ENCODE measurements at regions not wholly inside any gene's neighbourhood (a gene's known extent, or its start where the extent isn't known, plus 50 kb on each side); places are given as distances from the start of the nearest gene placed in this dataset.

DNA sequence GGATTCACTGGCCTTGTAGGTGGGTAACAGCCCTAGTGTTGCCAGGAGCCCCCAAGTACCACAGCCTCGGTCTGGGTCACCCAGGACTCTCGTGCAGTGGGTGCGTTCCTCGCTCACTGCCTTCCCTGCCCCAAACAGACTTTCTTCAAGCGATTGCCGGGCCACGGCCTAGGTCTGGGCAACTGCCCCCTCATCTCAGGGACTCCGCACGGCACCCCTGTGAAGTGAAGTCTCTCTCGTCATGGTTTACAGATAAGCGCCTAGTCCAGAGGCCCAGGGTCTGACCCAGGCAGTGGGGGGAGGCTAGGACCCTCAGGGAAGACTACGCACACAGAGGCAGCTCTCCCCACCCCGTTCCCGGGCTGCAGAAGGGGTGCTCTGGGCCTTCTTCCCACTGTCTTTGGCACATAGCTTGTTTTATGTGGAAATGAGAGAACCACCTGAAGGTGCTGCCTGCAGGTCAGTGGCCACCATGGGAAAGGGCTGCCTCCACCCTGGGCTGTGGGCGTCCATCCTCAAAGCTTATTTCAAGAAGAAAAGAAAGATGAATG is 220.8 kb downstream of the ERMARD start:
- no peak for DNase-seq

DNA sequence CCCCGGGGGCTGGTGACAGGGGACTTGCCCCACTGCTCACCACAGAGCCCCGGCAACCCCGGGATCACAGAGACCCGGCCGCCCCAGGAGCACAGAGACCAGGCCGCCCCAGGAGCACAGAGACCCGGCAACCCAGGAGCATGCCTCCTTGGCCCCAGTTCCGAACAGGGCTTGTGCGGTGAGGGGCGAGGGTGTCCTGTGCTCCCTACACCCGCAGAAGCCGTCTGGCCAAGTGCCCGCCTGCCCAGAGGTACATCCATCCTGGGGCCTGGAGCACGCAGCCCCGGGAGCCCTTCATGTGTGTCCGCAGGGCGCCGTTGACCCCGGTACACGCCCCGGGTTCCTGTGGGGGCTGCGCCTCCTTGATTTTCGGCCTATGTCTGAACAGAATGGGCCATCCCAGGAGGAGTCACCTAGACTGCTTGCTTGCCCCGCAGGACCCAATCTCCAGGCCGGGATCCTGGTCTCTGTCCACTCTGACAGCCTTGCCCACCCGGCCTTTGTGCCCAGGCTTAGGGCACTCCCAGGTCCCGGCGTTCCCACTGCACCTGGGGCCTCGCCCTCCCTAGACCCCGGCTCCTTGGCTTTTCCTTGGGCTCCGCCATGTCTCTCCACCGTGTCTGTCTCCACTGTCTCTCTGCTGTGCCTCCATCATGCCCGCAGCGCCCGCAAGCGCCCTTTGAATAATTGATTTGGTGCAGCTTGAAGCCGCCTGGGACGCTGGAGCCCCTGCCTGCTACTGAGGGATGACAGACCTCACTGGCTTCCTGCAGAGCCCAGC is 219.8 kb downstream of the ERMARD start:
- no peak for DNase-seq

DNA sequence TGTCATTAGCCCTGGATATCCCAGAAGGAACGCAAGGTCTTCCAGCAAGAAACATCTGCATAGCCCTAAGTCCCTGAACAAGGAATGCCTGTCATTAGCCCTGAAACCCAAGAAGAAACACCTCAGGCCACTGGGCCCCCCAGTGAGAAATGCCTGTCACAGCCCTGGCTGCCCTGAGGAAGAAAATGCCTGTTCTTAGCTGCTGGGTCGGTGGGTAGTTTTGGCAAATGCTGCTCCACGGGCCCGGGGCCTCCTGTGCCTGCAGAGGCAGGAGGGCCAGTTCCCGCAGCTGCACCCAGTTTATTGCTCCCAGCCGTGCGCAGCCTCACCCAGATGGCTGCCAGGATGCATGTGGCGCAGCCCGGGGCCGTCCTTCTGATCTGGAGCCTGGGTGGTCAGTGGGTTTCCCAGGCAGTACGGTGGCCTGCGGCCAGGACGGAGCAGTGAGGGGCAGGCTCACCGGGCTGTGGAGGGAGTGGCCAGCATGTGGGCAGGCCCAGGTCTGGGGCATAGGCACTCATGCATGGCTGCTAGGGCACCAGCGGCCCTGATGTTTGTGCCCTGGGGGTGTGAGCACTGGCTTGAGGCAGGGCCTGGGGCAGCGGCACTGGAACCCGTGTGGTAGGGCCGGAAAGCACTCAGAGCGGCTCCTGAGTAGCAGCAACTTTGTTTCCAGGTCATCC is 219.0 kb downstream of the ERMARD start:
- DNase-seq: no peak

DNA sequence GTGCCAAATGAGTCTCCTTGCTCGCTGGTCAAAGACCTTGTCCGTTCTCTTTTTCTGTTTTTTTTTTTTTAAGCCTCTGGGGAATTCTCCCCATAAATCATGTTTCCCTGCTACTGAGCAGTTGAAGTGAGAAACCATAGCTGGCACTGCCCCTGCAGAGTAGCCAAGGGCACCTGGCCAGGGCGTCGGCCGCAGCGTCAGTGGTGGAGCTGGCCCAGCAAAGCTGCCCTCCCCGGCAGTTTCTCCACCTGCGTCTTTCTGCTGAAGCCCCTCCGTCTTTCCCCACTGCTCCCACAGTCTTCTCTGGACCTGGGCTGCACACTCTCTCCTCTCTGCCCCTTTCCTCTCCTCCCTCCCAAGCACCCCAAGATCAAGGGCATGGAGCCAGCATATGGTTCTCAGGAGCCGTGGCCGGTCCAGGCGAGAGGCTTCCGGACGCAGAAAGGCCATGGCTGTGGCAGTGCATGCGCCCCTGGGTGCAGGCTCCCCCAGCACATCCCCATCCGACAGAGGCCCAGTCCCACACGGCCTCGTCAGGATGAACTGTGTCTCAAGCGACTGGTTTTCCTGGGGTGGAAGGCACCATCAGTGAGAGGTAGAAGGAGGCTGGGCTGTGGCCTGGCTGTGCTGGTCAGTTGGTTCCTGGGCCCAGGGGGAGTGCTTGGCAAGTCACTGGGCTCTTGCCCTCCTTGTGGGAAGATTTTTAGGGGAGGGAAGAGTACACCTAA is 218.1 kb downstream of the ERMARD start:
- no peak for DNase-seq

DNA sequence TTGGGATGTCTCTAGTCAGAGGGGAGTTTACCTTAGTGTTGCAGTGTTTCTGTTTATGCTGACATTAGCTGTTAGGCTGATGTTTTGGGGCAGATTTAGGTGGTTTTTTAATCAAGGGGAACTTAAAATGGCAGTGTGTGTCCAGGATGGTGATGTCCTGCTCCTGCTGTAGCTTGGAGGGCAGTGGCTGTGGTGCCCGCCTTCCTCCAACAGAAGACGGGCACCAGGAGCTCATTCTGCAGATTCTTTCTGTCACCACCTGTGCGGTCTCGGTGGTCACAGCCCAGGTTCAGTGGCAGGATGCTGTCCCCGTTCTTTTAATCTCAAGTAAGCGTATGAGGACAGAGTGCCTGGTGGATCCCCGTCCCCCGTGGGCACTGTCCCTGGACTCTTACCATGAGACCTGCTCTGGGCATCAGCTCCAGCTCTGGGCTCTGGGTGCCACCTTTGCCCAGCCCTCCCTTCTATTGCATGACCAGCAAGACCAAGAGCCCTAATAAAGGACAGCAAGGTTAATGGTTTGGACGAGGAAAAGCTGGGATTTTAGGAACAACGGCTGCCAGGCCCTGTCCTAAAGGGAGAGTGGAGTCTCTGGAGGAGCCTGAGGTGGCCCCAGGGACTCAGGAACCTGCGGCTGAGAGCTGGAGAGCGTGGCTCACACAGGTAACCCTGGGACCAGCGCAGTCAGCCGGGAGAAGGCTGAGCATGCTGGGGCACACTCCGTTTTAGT is 217.3 kb downstream of the ERMARD start:
- no peak for DNase-seq

DNA sequence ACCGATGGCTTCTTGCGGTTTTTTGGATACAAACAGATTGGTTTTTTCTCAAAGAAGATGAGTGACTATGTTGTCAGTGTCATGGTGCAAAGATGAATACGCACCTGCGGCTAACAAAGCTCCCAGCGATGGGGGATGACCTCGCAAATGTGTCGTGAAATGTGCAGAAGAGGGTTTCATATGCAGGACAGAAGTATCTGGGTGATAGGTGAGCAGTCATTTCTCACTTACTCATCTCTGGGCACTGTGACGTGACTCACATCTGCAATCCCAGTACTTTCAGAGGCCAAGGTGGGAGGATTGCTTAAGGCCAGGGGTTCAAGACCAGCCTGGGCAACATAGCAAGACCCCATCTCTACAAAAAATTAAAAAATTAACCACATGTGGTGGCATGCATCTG is 216.3 kb downstream of the ERMARD start:
- DNase-seq: no peak

DNA sequence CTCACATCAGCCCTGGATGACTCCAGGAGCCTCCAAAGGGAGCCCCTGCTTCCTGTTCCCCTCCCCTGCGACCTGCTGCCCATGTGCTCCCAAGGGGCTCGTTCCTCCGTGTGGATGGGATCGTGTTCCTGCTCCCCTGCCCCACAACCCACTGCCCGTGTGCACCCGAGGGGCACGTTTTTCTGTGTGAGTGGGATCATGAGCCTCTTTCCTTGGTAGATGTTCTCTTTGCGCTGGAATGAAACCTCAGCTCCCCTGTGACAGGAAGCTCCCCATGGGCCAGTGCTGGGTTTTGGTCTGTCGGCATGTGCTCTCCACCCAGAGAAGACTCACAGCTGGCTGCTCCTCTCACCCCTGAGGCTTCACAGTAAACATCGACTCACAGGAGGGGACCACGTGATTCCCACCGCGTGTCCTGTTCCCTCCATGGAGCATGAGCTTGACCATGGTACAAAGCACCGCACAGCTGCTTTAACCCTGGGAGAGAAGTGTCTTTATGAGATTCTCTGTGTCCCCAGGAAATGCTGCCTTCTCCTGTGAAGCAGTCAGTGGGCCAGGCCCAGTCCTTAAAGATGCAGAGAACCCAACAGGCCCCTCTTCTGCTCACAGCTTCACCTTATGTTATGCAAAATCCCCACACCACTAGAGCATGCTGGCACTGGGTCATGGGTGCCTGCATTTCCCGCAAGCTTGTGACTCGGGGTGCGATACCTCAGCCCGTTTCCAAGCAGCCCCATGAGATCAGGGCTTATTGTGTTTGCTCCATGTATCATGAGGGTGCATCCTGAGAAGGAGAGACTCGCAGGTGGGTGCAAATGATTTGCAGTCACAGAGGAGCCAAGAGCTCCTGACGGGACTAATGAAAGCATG is 215.1 kb downstream of the ERMARD start:
- no peak for DNase-seq

DNA sequence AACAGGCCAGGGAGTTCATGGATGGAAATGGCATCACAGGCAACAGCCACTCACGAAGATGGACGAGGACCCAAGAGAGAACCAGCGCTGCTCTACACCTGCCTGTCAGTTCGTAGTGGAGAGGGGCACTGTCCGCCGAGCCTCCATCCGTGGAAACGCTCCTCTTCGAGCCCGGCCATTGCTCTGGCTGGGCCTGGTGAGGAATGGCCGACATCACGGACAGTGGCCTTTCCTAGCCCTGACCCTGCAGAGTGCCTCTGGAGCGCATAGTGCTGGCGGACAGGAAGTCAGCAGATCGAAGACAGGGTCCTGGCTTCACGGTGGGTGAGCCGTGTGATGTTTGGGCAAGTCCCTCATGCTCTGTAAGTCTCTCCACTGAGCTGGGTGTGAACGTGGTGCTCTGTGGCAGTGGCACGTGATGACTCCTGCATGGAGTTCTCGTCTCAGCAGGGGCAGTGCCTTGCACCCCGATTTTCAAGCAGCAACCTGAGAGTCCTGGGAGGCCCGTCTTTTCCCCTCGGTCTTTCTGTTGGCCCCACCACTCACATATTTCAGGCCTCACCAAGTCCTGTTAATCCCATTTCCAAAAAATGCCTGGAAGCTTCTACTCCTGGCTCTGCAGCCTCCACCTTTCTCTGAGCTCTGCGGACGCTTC is 214.4 kb downstream of the ERMARD start:
- DNase-seq: no peak

DNA sequence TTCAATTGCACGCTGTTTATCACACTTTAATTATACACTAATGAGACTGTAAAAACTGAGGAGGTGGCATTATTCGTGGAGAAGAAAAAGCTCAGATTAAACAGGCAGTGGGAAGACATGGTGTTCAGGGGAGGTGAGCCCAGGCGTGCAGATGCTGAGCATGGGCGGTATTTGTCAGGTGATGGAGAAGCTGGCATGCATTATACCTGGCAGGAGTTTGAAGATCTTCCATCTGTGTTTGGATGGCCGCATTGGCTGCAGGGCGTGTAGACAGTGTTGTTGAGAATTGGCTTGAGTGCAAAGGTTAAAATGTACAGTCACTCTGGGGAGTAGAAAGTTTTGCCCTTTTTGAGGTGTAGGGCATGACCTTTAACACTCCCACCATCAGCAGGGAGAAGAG is 213.8 kb downstream of the ERMARD start:
- no peak for DNase-seq

DNA sequence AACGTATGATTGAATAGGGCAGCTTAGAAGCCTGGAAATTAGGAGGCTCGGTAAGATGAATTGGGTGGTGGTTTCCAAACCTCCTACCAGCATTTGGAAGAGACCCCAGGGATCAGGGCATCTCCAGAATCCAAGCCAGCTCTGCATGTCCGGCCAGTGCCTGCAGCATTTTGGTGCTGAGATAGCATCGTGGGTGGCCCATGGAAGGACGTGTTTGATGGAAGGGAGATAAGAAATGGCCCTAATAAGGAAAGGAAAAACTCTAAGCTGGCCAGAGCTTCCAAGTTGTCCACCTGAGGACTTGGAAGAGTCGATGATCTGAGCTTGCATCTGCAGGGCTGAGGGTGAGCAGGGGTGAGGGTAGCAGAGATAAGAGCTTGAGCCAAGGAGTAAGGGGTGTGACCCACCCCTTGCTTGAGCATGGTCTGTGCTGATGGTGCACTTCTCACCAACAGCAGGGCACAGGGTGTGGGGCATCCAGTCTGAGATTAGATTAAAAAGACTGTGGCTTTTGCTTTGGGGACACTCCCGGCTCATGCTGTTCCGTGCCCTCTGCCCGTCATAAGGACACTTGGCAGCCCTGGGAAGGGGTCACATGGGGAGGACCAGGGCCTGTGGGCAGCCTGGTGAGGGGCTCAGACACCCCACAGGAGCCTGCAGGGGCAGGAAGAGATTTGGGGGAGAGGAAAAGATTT is 213.2 kb downstream of the ERMARD start:
- no peak for DNase-seq

DNA sequence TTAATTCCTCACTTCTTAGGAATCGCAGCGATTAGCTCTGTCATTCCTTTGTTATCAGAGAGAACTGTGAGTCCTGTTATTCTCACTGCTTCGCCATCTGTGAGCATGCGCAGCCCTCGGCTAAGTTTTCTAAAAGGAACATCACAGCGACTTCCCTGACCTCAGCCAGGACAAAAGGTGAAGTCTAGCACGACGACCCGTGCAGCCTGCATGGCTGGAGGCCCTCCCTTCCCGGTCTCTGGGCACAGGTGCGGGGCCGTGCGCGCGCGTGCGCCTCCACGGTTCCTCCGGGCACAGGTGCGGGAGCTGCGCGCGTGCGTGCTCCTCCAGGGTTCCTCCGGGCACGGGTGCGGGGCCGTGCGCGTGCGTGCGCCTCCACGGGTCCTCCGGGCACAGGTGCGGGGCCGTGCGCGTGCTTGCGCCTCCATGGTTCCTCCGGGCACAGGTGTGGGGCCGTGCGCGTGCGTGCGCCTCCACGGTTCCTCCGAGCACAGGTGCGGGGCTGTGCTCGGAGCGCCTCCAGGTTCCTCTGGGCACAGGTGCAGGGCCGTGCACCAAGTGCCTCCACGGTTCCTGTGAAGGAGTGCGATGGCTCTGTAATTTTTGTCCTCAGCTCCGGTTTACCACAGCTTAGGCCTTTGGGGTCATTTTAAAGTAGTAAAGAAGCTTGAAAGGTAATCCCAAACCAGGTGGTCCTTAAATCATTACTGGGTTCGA is 212.3 kb downstream of the ERMARD start:
- DNase-seq: no peak

DNA sequence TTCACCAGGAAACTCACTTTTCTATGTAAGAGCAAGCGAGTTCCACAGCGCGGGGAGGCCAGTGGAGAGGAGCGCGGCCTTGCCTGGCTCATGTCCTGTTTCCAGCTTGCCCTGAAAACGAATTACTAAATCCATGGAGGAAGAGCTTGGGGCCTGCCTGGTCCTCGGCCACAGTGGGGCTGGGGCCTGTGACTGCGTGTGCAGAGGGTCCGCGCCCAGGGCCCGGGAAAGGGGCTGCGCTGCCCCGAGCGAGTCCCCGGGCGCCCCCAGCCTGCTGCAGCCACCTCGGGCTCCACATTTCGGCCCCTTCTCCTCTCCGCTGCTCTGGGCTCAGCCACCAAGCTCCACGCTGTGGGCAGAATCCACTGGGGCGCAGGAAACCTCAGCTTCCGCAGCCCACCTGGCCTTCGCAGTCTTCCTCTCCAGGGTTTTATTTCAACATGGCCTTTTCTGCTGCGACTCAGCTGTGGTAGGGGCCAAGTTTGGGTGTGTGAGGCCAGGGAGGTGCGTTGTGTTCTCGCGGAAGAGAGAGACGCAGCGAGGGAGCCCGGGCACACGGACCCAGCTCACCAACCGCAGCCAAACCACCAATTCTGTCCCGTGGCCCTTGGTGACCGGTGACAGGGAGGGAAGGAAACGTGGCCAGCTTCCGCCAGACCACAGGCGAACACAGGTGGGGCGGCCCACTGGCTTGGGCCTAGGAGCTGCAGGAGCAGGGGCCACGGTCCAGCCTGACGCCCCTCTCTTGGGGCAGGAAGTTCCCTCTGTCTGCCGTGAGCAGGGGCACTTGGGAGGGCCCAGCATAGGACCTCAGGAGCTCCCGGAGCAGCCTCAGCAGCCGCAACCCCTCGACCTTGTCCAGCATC is 211.4 kb downstream of the ERMARD start:
- no peak for DNase-seq

DNA sequence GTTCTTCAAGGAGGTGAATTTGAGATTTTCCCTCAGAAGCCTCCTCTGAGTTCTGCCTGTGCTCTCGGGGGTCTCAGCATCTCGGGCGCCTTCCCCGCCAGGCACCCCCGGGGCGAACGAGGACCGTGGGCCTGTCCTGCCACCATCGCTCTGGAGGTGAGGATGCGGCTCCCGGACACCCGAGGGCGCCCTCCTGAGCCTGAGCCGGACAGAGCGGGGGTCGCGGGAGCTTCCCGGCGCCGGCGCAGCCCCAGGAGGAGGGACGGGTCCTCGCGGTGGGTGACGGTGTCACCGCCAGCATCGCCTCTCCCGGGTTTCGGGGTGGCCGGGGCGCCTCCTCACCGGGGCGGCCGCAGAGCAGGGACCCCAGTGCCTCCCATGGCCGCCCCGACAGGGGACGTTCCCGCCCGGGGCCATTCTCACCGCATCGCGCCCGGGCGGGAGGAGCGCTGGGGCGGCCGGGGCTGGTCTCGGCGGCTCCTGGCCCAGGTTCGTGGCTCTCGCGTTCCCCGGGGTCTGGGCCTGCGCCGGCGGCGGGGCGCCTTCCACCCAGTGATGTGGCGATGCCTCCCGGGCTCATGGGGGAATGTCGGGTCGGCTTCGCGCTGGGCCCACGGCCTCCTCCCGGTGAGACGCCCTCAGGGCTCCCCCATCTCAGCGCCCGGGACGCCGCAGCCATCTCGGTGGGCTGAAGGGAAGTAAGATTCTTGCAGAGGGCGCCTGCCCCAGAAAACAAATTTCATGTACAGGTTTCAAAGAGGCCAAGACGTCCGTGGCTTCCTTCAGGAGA is 210.5 kb downstream of the ERMARD start:
- no peak for DNase-seq

DNA sequence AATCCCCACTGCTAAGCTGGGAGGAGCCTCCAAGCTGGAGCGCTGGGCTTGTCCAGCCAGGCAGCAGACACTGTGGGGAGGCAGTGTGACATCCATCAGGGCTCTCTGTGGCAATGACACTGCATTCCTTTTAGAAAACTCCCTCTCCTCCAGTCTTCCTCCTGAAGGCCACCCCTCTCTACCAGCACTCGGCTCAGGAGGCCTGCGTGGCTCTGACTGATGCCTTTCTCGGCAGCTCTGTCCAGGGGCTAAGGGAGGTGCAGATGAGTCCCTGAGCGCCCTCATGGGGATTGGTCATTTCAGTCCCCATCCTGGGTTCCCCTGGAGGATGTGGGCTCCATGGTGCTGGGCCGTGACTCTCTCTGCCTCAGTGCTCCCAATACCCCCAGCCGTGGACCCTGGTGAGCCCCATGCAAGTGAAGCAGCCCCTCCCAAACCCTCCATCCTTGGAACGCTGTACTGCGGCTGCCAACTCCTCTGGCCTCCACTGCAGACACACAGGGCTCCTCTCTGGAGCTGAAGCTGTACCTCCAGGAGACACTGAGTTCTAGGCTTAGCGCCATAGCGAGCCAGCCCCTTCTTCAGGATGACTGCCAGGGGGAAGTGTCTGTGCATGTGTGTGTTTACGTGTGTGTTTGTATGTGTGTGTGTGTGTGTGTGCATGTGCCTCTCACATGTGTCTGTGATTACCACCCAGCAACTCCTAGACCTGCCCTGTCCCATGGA is 209.6 kb downstream of the ERMARD start:
- no peak for DNase-seq

DNA sequence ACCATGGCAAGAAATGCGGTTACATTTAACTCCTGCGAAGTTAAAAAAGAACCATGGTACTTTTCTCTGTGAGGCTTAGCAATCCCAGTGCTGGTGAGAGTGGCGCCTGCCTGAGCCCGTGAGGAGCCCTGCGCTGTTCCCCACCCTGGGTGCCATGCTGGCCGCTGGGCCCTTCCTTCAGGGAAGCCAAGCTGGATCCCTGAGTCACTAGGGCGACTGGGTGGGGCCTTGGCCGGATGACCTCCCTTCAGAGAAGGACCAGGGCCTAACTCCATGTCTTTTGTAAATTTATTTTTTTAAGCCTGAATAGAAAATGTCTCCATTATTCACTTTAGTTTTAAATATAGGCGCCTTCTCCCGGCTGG is 209.1 kb downstream of the ERMARD start:
- DNase-seq: no peak

DNA sequence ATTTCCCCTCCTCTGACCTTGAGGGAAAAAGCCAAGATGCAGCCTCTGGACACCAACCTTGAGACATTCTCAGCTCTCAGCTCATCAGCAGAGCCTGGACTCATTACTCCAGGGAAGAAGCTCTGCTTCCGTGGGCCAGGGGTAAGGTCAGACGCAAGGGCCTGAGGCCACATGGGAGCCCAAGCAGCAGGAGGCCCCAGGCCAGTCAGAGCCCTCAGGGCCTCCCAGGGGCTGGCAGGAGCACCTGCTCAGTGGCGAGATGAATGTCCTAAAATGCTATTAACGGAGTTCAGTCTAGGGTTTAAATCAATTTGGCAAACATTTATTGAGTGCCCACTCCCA is 208.6 kb downstream of the ERMARD start:
- no peak for DNase-seq

DNA sequence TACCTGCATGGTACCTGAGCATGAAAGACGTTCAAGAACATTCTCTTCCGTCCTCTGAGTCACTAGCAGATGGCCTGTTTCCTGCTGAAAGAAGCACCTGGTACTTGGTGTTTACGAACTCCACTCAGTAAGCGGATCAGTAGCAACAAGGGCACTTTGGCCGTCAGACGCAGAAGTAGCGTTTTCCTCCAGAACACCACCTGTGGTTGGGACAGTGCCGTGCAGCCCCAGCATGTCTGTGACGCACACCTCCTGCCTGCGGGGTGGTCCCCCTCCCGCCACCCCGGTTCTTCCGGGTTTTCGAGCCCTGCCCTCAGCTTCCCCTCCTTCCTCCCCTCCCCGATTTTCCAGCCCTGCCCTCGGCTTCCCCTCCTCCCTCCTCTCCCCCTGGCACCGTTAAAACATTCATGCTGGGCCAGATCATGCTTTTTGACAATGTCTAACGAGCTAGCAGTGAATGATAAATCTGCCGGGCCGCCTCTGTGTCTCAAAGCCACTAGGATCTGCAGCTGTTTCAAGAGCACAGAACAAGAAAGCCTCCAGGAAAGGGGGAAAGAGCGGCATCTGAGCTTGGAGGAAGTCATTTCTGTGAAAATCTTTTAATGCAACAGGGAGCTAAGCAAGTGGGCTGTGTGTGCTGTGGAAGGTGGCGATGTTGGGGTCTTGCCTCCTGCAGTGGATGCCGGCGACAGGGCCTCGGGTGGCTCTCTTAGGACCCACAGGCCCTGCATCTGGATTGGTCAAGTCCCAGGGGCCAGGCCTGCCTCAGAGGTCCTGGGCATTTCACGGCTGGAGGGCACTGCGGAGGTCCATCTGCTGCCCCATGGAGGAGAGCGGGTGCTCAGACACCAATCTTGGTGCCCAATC is 207.9 kb downstream of the ERMARD start:
- peak in 1 of 2 donors; percentile 6 for DNase-seq

Measured in inflammatory macrophage treated with lipopolysaccharide for 1 hour (primary cell).